B cell (primary cell): ENCODE measurements at regions not wholly inside any gene's neighbourhood (a gene's known extent, or its start where the extent isn't known, plus 50 kb on each side); places are given as distances from the start of the nearest gene placed in this dataset.

Experiments used
- ATAC-seq: fragments of 200-7000 bp; cut with Tn5 transposase; one replicate; pipeline ENCODE4 v1.10.0; 2021; ENCODE audit warnings: low read depth, mild to moderate bottlenecking, moderate number of reproducible peaks, moderate library complexity
- CTCF ChIA-PET: fragments of 350-600 bp; sonication (Branson Sonifier 250); formaldehyde crosslinking; loops from one replicate; lab custom pipeline; 2021; ENCODE audit warnings: antibody characterized with exemption, inconsistent platforms; lab: Charles Lee
- POLR2A ChIA-PET: fragments of 350-600 bp; sonication (Branson Sonifier 250); formaldehyde crosslinking; loops from one replicate; lab custom pipeline; 2021; ENCODE audit warnings: antibody characterized with exemption; lab: Charles Lee
- DNase-seq: peaks from one replicate; pipeline ENCODE4 v3.0.0; 2013
- H2AFZ ChIP-seq: 2 replicates; pipeline ENCODE4 v1.6.1; 2012; ENCODE audit warnings: mild to moderate bottlenecking, low read depth, low read length; ENCODE audit not compliant: insufficient read depth, poor library complexity, severe bottlenecking
- H3K27ac ChIP-seq, 2 donors: 1 replicate in 1 of 2; 2 replicates in 1 of 2; pipeline ENCODE4 v1.5.1; 2012 to 2013; ENCODE audit warnings: low read length in 2 of 2, mild to moderate bottlenecking in 2 of 2, moderate library complexity in 1 of 2
- H3K27me3 ChIP-seq, 4 experiments: fragments of 200-600 bp in 1 of 4; sonication (generic) in 1 of 4; replicated peaks in 1 of 4; 1 replicate in 2 of 4; 2 replicates in 2 of 4; pipeline versions ENCODE4 v1.6.1 to v1.7.0; 2013 to 2016; ENCODE audit warnings: low read length in 3 of 4, mild to moderate bottlenecking in 2 of 4, mixed read lengths in 1 of 4, moderate library complexity in 1 of 4; ENCODE audit not compliant: insufficient read depth in 4 of 4, control insufficient read depth in 3 of 4; ENCODE audit errors: control extremely low read depth in 1 of 4
- H3K36me3 ChIP-seq, 2 experiments: replicated peaks in 1 of 2; 1 replicate in 1 of 2; 2 replicates in 1 of 2; pipeline versions ENCODE4 v1.6.1 to v1.7.1; 2013; ENCODE audit warnings: low read length in 1 of 2; ENCODE audit not compliant: insufficient read depth in 2 of 2, control insufficient read depth in 1 of 2; ENCODE audit errors: control extremely low read depth in 1 of 2, extremely low read depth in 1 of 2
- H3K4me1 ChIP-seq, 2 donors: fragments of 200-600 bp in 1 of 2; sonication (generic) in 1 of 2; 1 replicate in 1 of 2; 2 replicates in 1 of 2; pipeline versions ENCODE4 v1.5.1 to v1.6.1; 2013 to 2017; ENCODE audit warnings: low read length in 2 of 2; ENCODE audit not compliant: control insufficient read depth in 2 of 2, insufficient read depth in 2 of 2
- H3K4me2 ChIP-seq: replicated peaks from 2 replicates; pipeline ENCODE3; 2012; ENCODE audit warnings: mild to moderate bottlenecking, low read depth, low read length; ENCODE audit not compliant: poor library complexity, severe bottlenecking
- H3K4me3 ChIP-seq, 5 experiments: fragments of 200-600 bp in 1 of 5; sonication (generic) in 1 of 5; 1 replicate in 3 of 5; 2 replicates in 2 of 5; pipeline versions ENCODE4 v1.5.1 to v1.7.0; 2011 to 2016; ENCODE audit warnings: low read length in 4 of 5, mild to moderate bottlenecking in 4 of 5, low read depth in 2 of 5, control low read depth in 1 of 5, moderate library complexity in 1 of 5; ENCODE audit not compliant: insufficient read depth in 1 of 5; ENCODE audit errors: control extremely low read depth in 1 of 5, extremely low read depth in 1 of 5
- H3K79me2 ChIP-seq: fragments of 200-600 bp; sonication (generic); one replicate; pipeline ENCODE4 v1.6.0; 2016; ENCODE audit warnings: low read length; ENCODE audit not compliant: control insufficient read depth, insufficient read depth
- H3K9ac ChIP-seq: fragments of 200-600 bp; sonication (generic); 2 replicates; pipeline ENCODE4 v1.6.1; 2017; ENCODE audit warnings: mild to moderate bottlenecking, low read length, moderate library complexity
- H3K9me3 ChIP-seq, 3 donors: one replicate each; pipeline versions ENCODE4 v1.6.1 to v1.7.1; 2013; ENCODE audit warnings: low read length in 2 of 3; ENCODE audit not compliant: control insufficient read depth in 2 of 3, insufficient read depth in 1 of 3; ENCODE audit errors: control extremely low read depth in 1 of 3
- H4K20me1 ChIP-seq: 2 replicates; pipeline ENCODE4 v1.6.0; 2012; ENCODE audit warnings: mild to moderate bottlenecking, low read length; ENCODE audit not compliant: insufficient read depth, control insufficient read depth, poor library complexity, severe bottlenecking
- H3K27ac Mint-ChIP-seq: one replicate; pipeline ENCODE4 v1.8.0; 2021; ENCODE audit warnings: mixed read lengths
- H3K27me3 Mint-ChIP-seq: one replicate; pipeline ENCODE4 v1.8.0; 2021; ENCODE audit warnings: mixed read lengths
- H3K4me1 Mint-ChIP-seq: one replicate; pipeline ENCODE4 v1.8.0; 2021; ENCODE audit warnings: mixed read lengths
- H3K4me3 Mint-ChIP-seq: one replicate; pipeline ENCODE4 v1.8.0; 2021; ENCODE audit warnings: mixed read lengths
- H3K9me3 Mint-ChIP-seq: one replicate; pipeline ENCODE4 v1.8.0; 2022; ENCODE audit warnings: mixed read lengths; ENCODE audit not compliant: insufficient read depth
- EZH2 ChIP-seq: IDR thresholded peaks from 2 replicates; pipeline ENCODE4 v1.6.1; 2012; ENCODE audit warnings: borderline replicate concordance, low read depth, mild to moderate bottlenecking, moderate library complexity, low read length; ENCODE audit not compliant: insufficient read depth, poor library complexity, severe bottlenecking
- WGBS: methylation state at CpG from one replicate; pipeline ENCODE4 v1.1.5; 2013; ENCODE audit warnings: missing lambda C conversion rate; ENCODE audit not compliant: insufficient coverage; 5-methylcytosine and 5-hydroxymethylcytosine counted together
- intact Hi-C: fragments of 100-400 bp; cut with micrococcal nuclease; formaldehyde crosslinking; loops from one replicate; pipeline ENCODE4 v1.10.0; 2022
- TF ChIP-seq, protein P1 (sequence below): fragments of 200-600 bp; IDR thresholded peaks from one replicate; pipeline ENCODE4 v1.8.0; 2022; ENCODE audit warnings: antibody characterized with exemption, mild to moderate bottlenecking

DNA sequence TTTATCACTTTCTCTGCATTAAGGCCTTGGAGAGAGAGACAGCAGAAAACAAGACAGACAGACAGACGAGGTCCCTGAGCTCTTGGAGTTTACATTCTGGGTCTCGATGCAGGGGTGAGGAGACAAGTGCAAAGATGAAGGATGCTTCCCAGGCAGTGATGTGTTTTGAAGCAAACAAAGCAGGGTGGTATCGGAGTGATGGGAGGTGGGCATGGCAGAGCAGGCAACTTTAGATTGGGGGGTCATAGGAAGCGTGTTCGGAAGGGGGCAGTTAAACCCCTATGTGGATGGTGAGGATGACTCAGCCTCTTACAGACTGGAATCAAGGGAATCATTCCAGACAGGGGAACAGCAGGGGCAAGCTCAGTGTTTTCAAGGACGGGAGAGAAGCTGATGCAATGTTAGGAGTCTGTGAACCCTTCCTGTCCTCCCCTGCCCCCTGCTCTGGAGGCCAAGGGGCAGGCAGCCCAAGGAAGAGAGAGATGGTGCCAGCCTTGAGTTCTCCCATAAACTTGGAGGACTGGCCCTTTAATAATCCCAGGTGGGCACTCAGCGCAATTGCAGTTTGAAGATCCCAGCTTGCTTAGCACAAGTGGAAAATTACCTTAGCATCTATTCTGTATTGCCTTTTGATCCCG is 180.2 kb downstream of the CHST1 start:
- no peak for DNase-seq
- Histone ChIP-seq H2AFZ (no peak overlapping the region), H3K4me1 (no peaks in the 10 kb centered on the region), H4K20me1 (no peaks in the 10 kb centered on the region), H3K9me3 (peaks cover 0 to 5% (median 0%) of the 10 kb centered on the region in 3 donors), H3K79me2 (no peaks in the 10 kb centered on the region), H3K27ac (no peak overlapping the region), H3K4me2 (no peak overlapping the region), H3K36me3 (no peaks in the 10 kb centered on the region), H3K9ac (no peak overlapping the region), H3K27me3 (peaks cover 0 to 12% (median 1%) of the 10 kb centered on the region in 4 experiments), H3K4me3 (no peak overlapping the region)
- H3K4me1 Mint-ChIP-seq: no peaks in the 10 kb centered on the region
- intact Hi-C loops: no loop called here
- CTCF ChIA-PET: no interaction called here
- 89% methylated on average over 7 of the region's 8 CpGs for WGBS
- POLR2A ChIA-PET: no interaction called here
- no peak for ATAC-seq
- peaks cover 39% of the 10 kb centered on the region for H3K27me3 Mint-ChIP-seq
- no peak overlapping the region for H3K4me3 Mint-ChIP-seq
- H3K27ac Mint-ChIP-seq: no peak overlapping the region
- no peaks in the 10 kb centered on the region for H3K9me3 Mint-ChIP-seq
- TF ChIP-seq, protein P1, sequence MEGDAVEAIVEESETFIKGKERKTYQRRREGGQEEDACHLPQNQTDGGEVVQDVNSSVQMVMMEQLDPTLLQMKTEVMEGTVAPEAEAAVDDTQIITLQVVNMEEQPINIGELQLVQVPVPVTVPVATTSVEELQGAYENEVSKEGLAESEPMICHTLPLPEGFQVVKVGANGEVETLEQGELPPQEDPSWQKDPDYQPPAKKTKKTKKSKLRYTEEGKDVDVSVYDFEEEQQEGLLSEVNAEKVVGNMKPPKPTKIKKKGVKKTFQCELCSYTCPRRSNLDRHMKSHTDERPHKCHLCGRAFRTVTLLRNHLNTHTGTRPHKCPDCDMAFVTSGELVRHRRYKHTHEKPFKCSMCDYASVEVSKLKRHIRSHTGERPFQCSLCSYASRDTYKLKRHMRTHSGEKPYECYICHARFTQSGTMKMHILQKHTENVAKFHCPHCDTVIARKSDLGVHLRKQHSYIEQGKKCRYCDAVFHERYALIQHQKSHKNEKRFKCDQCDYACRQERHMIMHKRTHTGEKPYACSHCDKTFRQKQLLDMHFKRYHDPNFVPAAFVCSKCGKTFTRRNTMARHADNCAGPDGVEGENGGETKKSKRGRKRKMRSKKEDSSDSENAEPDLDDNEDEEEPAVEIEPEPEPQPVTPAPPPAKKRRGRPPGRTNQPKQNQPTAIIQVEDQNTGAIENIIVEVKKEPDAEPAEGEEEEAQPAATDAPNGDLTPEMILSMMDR: no peak
- TF ChIP-seq EZH2: no peak

- Mint-ChIP-seq H3K4me3 (no peak overlapping the region), H3K4me1 (no peaks in the 10 kb centered on the region), H3K27ac (no peak overlapping the region), H3K27me3 (peaks cover 39% of the 10 kb centered on the region), H3K9me3 (no peaks in the 10 kb centered on the region)
- Histone ChIP-seq H3K36me3 (no peaks in the 10 kb centered on the region), H3K4me2 (no peak overlapping the region), H3K9me3 (peaks cover 0 to 5% (median 0%) of the 10 kb centered on the region in 3 donors), H2AFZ (no peak overlapping the region), H3K79me2 (no peaks in the 10 kb centered on the region), H3K4me3 (no peak overlapping the region), H3K27ac (no peak overlapping the region), H3K9ac (no peak overlapping the region), H3K4me1 (no peaks in the 10 kb centered on the region), H3K27me3 (peaks cover 0 to 9% (median 1%) of the 10 kb centered on the region in 4 experiments), H4K20me1 (no peaks in the 10 kb centered on the region)
- WGBS: 51% methylated on average over 8 of the region's 11 CpGs
- intact Hi-C loops: no loop called here
- no peak for DNase-seq
- ATAC-seq: no peak
- CTCF ChIA-PET: no interaction called here
- no peak for TF ChIP-seq EZH2
- TF ChIP-seq, protein P1: no peak
- POLR2A ChIA-PET: no interaction called here
Observed at GRCh38 chr11:45484326-45484883, 181.0 kb downstream of the CHST1 start.
